ENCODE measurements at regions not wholly inside any gene's neighbourhood (a gene's known extent, or its start where the extent isn't known, plus 50 kb on each side); places are given as distances from the start of the nearest gene placed in this dataset.

GRCh38 chr1:69413129-69413528 is 154.6 kb upstream of the LRRC7 start:
- no peaks in the 10 kb centered on the region for H3K27me3 ChIP-seq (ENCODE audit: control insufficient read depth in 4 of 4, insufficient read depth in 4 of 4, low read length in 3 of 4)
- H3K4me3 ChIP-seq (ENCODE audit: low read depth in 1 of 3, low read length in 3 of 3) = no peak overlapping the region
- 60% methylated on average over 3 of the region's 3 CpGs for WGBS
- H3K4me1 ChIP-seq (ENCODE audit: control insufficient read depth in 4 of 4, insufficient read depth in 4 of 4, low read length in 3 of 4) = no peaks in the 10 kb centered on the region
- H3K27ac ChIP-seq (ENCODE audit: low read depth in 1 of 2, low read length in 2 of 2) = no peak overlapping the region
- H3K9ac ChIP-seq (ENCODE audit: low read depth in 1 of 2, low read length in 2 of 2) = no peak overlapping the region
- TF ChIP-seq RAD21 (IDR thresholded peaks at IDR 0.05) (no peak), CTCF (IDR thresholded peaks at IDR 0.05; ENCODE audit: low read depth, low read length, missing input control) (no peak), REST (IDR thresholded peaks at IDR 0.05) (no peak), TAF1 (conservative IDR thresholded peaks at IDR 0.05) (no peak), JUND (IDR thresholded peaks at IDR 0.05) (no peak), ATF3 (IDR thresholded peaks at IDR 0.05) (no peak), SP1 (IDR thresholded peaks at IDR 0.05) (no peak), GABPA (IDR thresholded peaks at IDR 0.05 in 1 of 2, conservative IDR thresholded peaks at IDR 0.05 in 1 of 2) (no peak), EGR1 (IDR thresholded peaks at IDR 0.05; ENCODE audit: low read depth in 2 of 2) (no peak), MAX (IDR thresholded peaks at IDR 0.05) (no peak), HNF4A (conservative IDR thresholded peaks at IDR 0.05) (no peak), HNF4G (IDR thresholded peaks at IDR 0.05) (no peak), FOXA2 (IDR thresholded peaks at IDR 0.05) (no peak), NR2F2 (IDR thresholded peaks at IDR 0.05) (no peak), RXRA (IDR thresholded peaks at IDR 0.05) (no peak), ZBTB33 (IDR thresholded peaks at IDR 0.05) (no peak)
- no peak for DNase-seq (ENCODE audit: low spot score)
- no peaks in the 10 kb centered on the region for H3K9me3 ChIP-seq (ENCODE audit: control insufficient read depth in 4 of 4, low read length in 3 of 4)
- no peaks in the 10 kb centered on the region for H3K36me3 ChIP-seq (ENCODE audit: control insufficient read depth in 4 of 4, insufficient read depth in 3 of 4, low read depth in 1 of 4, low read length in 3 of 4)

- Histone ChIP-seq H3K9me3 (ENCODE audit: control insufficient read depth in 4 of 4, low read length in 3 of 4) (no peaks in the 10 kb centered on the region), H3K27me3 (ENCODE audit: control insufficient read depth in 4 of 4, insufficient read depth in 4 of 4, low read length in 3 of 4) (no peaks in the 10 kb centered on the region), H3K36me3 (ENCODE audit: control insufficient read depth in 4 of 4, insufficient read depth in 3 of 4, low read depth in 1 of 4, low read length in 3 of 4) (no peaks in the 10 kb centered on the region), H3K4me3 (ENCODE audit: low read depth in 1 of 3, low read length in 3 of 3) (no peak overlapping the region), H3K9ac (ENCODE audit: low read depth in 1 of 2, low read length in 2 of 2) (no peak overlapping the region), H3K27ac (ENCODE audit: low read depth in 1 of 2, low read length in 2 of 2) (no peak overlapping the region), H3K4me1 (ENCODE audit: control insufficient read depth in 4 of 4, insufficient read depth in 4 of 4, low read length in 3 of 4) (no peaks in the 10 kb centered on the region)
- WGBS = 86% methylated on average over 1 of the region's 1 CpG
- DNase-seq (ENCODE audit: low spot score) = no peak
- no peak for TF ChIP-seq RXRA (IDR thresholded peaks at IDR 0.05)
- TF ChIP-seq NR2F2 (IDR thresholded peaks at IDR 0.05) = no peak
- no peak for TF ChIP-seq CTCF (IDR thresholded peaks at IDR 0.05; ENCODE audit: low read depth, low read length, missing input control)
- TF ChIP-seq EGR1 (IDR thresholded peaks at IDR 0.05; ENCODE audit: low read depth in 2 of 2) = no peak
- TF ChIP-seq REST (IDR thresholded peaks at IDR 0.05) = no peak
- no peak for TF ChIP-seq FOXA1 (IDR thresholded peaks at IDR 0.05)
Observed at GRCh38 chr1:69414574-69414973, 153.1 kb upstream of the LRRC7 start.
